Ovary (tissue), 3 donors: ENCODE measurements at regions not wholly inside any gene's neighbourhood (a gene's known extent, or its start where the extent isn't known, plus 50 kb on each side); places are given as distances from the start of the nearest gene placed in this dataset.

Source experiments
- EP300 ChIP-seq: sonication (generic); formaldehyde crosslinking; IDR thresholded peaks from one replicate; pipeline ENCODE4 v1.6.1; 2017; ENCODE audit warnings: antibody characterized with exemption
- TF ChIP-seq, protein P1 (sequence below), 3 donors: fragments of 450-650 bp in 2 of 3; fragments of 200-600 bp in 1 of 3; IDR thresholded peaks; one replicate each; pipeline versions ENCODE4 v1.5.1 to v1.8.0; 2016 to 2022; ENCODE audit warnings: antibody characterized with exemption in 3 of 3, mild to moderate bottlenecking in 1 of 3
- donor health status: DM: no; HTN: no; CAD: no.

DNA sequence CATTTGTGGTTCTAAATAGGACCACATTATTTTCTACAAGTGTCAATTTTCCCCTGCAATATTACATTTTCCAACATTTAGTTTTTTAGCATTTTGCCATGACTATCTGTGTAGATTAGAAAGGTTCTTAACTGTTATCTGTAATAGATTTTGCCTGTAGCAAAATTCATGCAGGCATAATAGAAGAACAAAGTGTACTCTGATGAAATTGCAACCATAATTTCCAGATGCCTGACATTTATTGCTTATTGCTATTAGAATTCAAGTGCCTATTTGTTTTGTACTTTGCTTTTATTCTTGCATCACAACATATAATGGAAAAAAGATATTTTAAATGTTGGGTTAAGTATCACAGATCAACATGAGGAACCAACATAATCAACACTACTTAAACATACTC is 337.7 kb downstream of the TOX3 start:
- no peak for TF ChIP-seq EP300
- TF ChIP-seq, protein P1, sequence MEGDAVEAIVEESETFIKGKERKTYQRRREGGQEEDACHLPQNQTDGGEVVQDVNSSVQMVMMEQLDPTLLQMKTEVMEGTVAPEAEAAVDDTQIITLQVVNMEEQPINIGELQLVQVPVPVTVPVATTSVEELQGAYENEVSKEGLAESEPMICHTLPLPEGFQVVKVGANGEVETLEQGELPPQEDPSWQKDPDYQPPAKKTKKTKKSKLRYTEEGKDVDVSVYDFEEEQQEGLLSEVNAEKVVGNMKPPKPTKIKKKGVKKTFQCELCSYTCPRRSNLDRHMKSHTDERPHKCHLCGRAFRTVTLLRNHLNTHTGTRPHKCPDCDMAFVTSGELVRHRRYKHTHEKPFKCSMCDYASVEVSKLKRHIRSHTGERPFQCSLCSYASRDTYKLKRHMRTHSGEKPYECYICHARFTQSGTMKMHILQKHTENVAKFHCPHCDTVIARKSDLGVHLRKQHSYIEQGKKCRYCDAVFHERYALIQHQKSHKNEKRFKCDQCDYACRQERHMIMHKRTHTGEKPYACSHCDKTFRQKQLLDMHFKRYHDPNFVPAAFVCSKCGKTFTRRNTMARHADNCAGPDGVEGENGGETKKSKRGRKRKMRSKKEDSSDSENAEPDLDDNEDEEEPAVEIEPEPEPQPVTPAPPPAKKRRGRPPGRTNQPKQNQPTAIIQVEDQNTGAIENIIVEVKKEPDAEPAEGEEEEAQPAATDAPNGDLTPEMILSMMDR (IDR thresholded peaks at IDR 0.05) = no peak
